Neural cell (in vitro differentiated cells): ENCODE measurements at regions not wholly inside any gene's neighbourhood (a gene's known extent, or its start where the extent isn't known, plus 50 kb on each side); places are given as distances from the start of the nearest gene placed in this dataset.

ENCODE experiments used
- H2AFZ ChIP-seq: fragments of 200-600, 300-800 bp; sonication (generic), shearing (Covaris generic); 2 replicates; pipeline ENCODE4 v1.6.0; 2014; ENCODE audit warnings: low read depth, mild to moderate bottlenecking, antibody characterized with exemption, low read length, moderate library complexity
- H3F3A ChIP-seq: fragments of 200-600 bp; shearing (Covaris generic); 2 replicates; pipeline ENCODE4 v1.6.1; 2016; ENCODE audit warnings: mild to moderate bottlenecking, moderate library complexity, mixed read lengths, antibody characterized with exemption, low read length; ENCODE audit not compliant: insufficient read depth, poor library complexity, severe bottlenecking
- H3K27ac ChIP-seq: fragments of 200-600, 300-800 bp; sonication (generic), shearing (Covaris generic); 2 replicates; pipeline ENCODE4 v1.5.1; 2014; ENCODE audit warnings: mild to moderate bottlenecking, low read length, moderate library complexity
- H3K27me3 ChIP-seq: fragments of 300-800, 200-600 bp; sonication (generic), shearing (Covaris generic); 2 replicates; pipeline ENCODE4 v1.6.0; 2014; ENCODE audit warnings: mild to moderate bottlenecking, low read depth, low read length, moderate library complexity; ENCODE audit not compliant: insufficient read depth
- H3K36me3 ChIP-seq: fragments of 300-800, 200-600 bp; sonication (generic), shearing (Covaris generic); 2 replicates; pipeline ENCODE4 v1.5.1; 2014; ENCODE audit warnings: mild to moderate bottlenecking, antibody characterized with exemption, low read length, moderate library complexity; ENCODE audit not compliant: insufficient read depth
- H3K4me2 ChIP-seq: fragments of 300-800, 200-600 bp; sonication (generic), shearing (Covaris generic); 2 replicates; pipeline ENCODE4 v1.6.0; 2014; ENCODE audit warnings: mild to moderate bottlenecking, low read length
- H3K4me3 ChIP-seq: fragments of 300-800, 200-600 bp; sonication (generic), shearing (Covaris generic); 2 replicates; pipeline ENCODE4 v1.5.1; 2014; ENCODE audit warnings: mild to moderate bottlenecking, low read length, moderate library complexity
- H3K79me2 ChIP-seq: fragments of 200-600 bp; shearing (Covaris generic); replicated peaks from 2 replicates; pipeline ENCODE4 v1.6.0; 2014; ENCODE audit warnings: mild to moderate bottlenecking, low read length, moderate library complexity; ENCODE audit not compliant: insufficient read depth
- H3K9ac ChIP-seq: fragments of 300-800, 200-600 bp; sonication (generic), shearing (Covaris generic); 2 replicates; pipeline ENCODE4 v1.6.1; 2016; ENCODE audit warnings: mild to moderate bottlenecking, low read length, mixed read lengths
- H3K9me2 ChIP-seq: fragments of 200-600 bp; shearing (Covaris generic); 2 replicates; pipeline ENCODE4 v1.6.1; 2016; ENCODE audit warnings: mild to moderate bottlenecking, low read length, mixed read lengths; ENCODE audit not compliant: insufficient read depth
- H3K9me3 ChIP-seq: fragments of 200-600, 300-800 bp; sonication (generic), shearing (Covaris generic); 2 replicates; pipeline ENCODE4 v1.6.1; 2016; ENCODE audit warnings: mild to moderate bottlenecking, mixed run types, low read length, moderate library complexity, mixed read lengths
- H4K20me1 ChIP-seq: fragments of 200-600 bp; shearing (Covaris generic); 2 replicates; pipeline ENCODE4 v1.6.1; 2016; ENCODE audit warnings: mild to moderate bottlenecking, mixed run types; ENCODE audit not compliant: insufficient read depth
- EP300 ChIP-seq: fragments of 450-650 bp; conservative IDR thresholded peaks from 2 replicates; pipeline ENCODE4 v1.6.1; 2014; ENCODE audit warnings: antibody characterized with exemption, mild to moderate bottlenecking, moderate library complexity; ENCODE audit not compliant: poor library complexity, severe bottlenecking
- EZH2 ChIP-seq: fragments of 200-600, 300-800 bp; shearing (Covaris generic), sonication (generic); IDR thresholded peaks from 2 replicates; pipeline ENCODE4 v1.6.1; 2014; ENCODE audit warnings: antibody characterized with exemption, low read length, borderline replicate concordance, mild to moderate bottlenecking; ENCODE audit not compliant: insufficient read depth, poor library complexity, severe bottlenecking
- MXI1 ChIP-seq: fragments of 450-650 bp; conservative IDR thresholded peaks from 2 replicates; pipeline ENCODE4 v1.6.1; 2014; ENCODE audit warnings: antibody characterized with exemption, mild to moderate bottlenecking; ENCODE audit not compliant: poor library complexity, severe bottlenecking
- POLR2AphosphoS5 ChIP-seq: IDR thresholded peaks from 2 replicates; pipeline ENCODE4 v1.6.1; 2012
- RAD21 ChIP-seq: fragments of 450-650 bp; conservative IDR thresholded peaks from 2 replicates; pipeline ENCODE4 v1.6.1; 2014; ENCODE audit warnings: antibody characterized with exemption, mild to moderate bottlenecking, moderate library complexity
- SMC3 ChIP-seq: fragments of 450-650 bp; conservative IDR thresholded peaks from 2 replicates; pipeline ENCODE4 v1.6.1; 2014; ENCODE audit warnings: antibody characterized with exemption, mild to moderate bottlenecking, moderate library complexity; ENCODE audit not compliant: poor library complexity
- TAF1 ChIP-seq: IDR thresholded peaks from 2 replicates; pipeline ENCODE4 v1.6.1; 2012; ENCODE audit warnings: low read depth
- TF ChIP-seq, protein P1 (sequence below): fragments of 450-650 bp; IDR thresholded peaks from 2 replicates; pipeline ENCODE4 v1.5.1; 2014; ENCODE audit warnings: antibody characterized with exemption, mild to moderate bottlenecking, moderate library complexity; ENCODE audit not compliant: poor library complexity, severe bottlenecking
- TF ChIP-seq, protein P2 (sequence below): IDR thresholded peaks from 2 replicates; pipeline ENCODE4 v1.6.1; 2012; ENCODE audit warnings: borderline replicate concordance

DNA sequence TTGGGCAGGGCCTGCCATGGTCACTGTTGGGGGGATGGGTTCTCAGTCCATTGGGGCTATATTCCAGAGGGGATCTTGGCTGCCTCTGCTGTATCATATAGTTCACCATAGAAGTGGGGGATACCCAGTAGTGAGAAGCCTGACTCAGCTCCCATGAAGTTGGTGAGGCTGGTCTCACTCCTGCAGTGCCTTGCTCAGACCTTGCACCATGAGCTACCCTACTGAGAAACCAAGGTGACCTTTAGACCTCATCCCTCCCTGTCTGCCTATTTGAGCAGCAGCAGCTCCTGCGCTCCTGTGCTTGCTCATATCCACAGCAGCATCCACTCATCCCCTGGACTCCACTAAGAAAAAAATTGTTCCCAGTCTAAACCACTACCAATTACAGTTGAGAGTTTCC lies 56.0 kb upstream of the HEY2 start:
- H3K27me3 ChIP-seq, result no peaks in the 10 kb centered on the region
- no peak overlapping the region for H3K4me3 ChIP-seq
- H3K9me3 ChIP-seq, result no peaks in the 10 kb centered on the region
- H3F3A ChIP-seq, result no peaks in the 10 kb centered on the region
- H2AFZ ChIP-seq, result no peak overlapping the region
- H4K20me1 ChIP-seq, result no peaks in the 10 kb centered on the region
- no peak overlapping the region for H3K9ac ChIP-seq
- H3K79me2 ChIP-seq, result no peaks in the 10 kb centered on the region
- H3K9me2 ChIP-seq, result no peaks in the 10 kb centered on the region
- TF ChIP-seq, protein P1, sequence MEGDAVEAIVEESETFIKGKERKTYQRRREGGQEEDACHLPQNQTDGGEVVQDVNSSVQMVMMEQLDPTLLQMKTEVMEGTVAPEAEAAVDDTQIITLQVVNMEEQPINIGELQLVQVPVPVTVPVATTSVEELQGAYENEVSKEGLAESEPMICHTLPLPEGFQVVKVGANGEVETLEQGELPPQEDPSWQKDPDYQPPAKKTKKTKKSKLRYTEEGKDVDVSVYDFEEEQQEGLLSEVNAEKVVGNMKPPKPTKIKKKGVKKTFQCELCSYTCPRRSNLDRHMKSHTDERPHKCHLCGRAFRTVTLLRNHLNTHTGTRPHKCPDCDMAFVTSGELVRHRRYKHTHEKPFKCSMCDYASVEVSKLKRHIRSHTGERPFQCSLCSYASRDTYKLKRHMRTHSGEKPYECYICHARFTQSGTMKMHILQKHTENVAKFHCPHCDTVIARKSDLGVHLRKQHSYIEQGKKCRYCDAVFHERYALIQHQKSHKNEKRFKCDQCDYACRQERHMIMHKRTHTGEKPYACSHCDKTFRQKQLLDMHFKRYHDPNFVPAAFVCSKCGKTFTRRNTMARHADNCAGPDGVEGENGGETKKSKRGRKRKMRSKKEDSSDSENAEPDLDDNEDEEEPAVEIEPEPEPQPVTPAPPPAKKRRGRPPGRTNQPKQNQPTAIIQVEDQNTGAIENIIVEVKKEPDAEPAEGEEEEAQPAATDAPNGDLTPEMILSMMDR, result no peak
- TF ChIP-seq POLR2AphosphoS5 (no peak), SMC3 (no peak), TAF1 (no peak), MXI1 (no peak), RAD21 (no peak), EZH2 (no peak), EP300 (no peak)
- TF ChIP-seq, protein P2, sequence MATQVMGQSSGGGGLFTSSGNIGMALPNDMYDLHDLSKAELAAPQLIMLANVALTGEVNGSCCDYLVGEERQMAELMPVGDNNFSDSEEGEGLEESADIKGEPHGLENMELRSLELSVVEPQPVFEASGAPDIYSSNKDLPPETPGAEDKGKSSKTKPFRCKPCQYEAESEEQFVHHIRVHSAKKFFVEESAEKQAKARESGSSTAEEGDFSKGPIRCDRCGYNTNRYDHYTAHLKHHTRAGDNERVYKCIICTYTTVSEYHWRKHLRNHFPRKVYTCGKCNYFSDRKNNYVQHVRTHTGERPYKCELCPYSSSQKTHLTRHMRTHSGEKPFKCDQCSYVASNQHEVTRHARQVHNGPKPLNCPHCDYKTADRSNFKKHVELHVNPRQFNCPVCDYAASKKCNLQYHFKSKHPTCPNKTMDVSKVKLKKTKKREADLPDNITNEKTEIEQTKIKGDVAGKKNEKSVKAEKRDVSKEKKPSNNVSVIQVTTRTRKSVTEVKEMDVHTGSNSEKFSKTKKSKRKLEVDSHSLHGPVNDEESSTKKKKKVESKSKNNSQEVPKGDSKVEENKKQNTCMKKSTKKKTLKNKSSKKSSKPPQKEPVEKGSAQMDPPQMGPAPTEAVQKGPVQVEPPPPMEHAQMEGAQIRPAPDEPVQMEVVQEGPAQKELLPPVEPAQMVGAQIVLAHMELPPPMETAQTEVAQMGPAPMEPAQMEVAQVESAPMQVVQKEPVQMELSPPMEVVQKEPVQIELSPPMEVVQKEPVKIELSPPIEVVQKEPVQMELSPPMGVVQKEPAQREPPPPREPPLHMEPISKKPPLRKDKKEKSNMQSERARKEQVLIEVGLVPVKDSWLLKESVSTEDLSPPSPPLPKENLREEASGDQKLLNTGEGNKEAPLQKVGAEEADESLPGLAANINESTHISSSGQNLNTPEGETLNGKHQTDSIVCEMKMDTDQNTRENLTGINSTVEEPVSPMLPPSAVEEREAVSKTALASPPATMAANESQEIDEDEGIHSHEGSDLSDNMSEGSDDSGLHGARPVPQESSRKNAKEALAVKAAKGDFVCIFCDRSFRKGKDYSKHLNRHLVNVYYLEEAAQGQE, result no peak
- H3K4me2 ChIP-seq, result no peak overlapping the region
- H3K27ac ChIP-seq, result no peak overlapping the region
- H3K36me3 ChIP-seq, result no peaks in the 10 kb centered on the region

DNA sequence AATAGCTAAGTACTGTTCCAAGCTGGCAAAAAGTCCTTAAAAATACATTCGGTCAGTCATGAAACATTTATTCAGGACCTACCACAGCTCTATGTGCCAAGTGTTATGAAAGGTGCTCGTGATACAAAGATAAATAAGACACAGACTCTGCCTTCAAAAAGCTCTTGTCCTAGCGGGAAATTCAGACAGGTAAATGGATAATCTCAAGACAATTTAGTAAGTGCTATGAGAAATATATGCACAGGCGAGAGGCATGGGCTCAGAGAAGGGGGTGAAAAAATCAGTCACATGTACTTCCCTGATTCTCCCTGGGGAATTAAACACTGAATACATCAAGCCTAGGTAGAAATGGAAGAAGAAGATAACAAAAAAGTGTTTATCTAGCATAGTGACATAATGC lies 49.8 kb upstream of the HEY2 start:
- peak; percentile 77 for TF ChIP-seq EP300
- TF ChIP-seq, protein P1, result no peak
- TF ChIP-seq TAF1, result no peak
- TF ChIP-seq, protein P2, result peak; percentile 25
- no peak for TF ChIP-seq SMC3
- TF ChIP-seq EZH2, result no peak
- TF ChIP-seq POLR2AphosphoS5, result peak; percentile 76
- peak; percentile 30 for TF ChIP-seq MXI1
- no peak for TF ChIP-seq RAD21

More for the DNA sequence above, 49.8 kb upstream of the HEY2 start:
- H3F3A ChIP-seq, result no peaks in the 10 kb centered on the region
- no peaks in the 10 kb centered on the region for H3K9me3 ChIP-seq
- no peaks in the 10 kb centered on the region for H3K36me3 ChIP-seq
- no peak overlapping the region for H3K4me3 ChIP-seq
- H3K9ac ChIP-seq, result no peak overlapping the region
- no peaks in the 10 kb centered on the region for H3K79me2 ChIP-seq
- H4K20me1 ChIP-seq, result no peaks in the 10 kb centered on the region
- H3K27ac ChIP-seq, result peak overlapping the region; percentile 38
- H3K4me2 ChIP-seq, result no peak overlapping the region
- no peaks in the 10 kb centered on the region for H3K27me3 ChIP-seq
- H3K9me2 ChIP-seq, result no peaks in the 10 kb centered on the region
- H2AFZ ChIP-seq, result no peak overlapping the region
